SJCRH30 (cell line): ENCODE measurements at regions not wholly inside any gene's neighbourhood (a gene's known extent, or its start where the extent isn't known, plus 50 kb on each side); places are given as distances from the start of the nearest gene placed in this dataset.
A peak's percentile ranks its signal among the peaks of the same experiment; 100 is the strongest.

ENCODE experiments used
- DNase-seq, 2 experiments: peaks; one replicate each; pipeline ENCODE4 v3.0.0-alpha.2; 2015 to 2020
- H3K27ac ChIP-seq: fragments of 250-450 bp; sonication (Bioruptor Pico); 2 replicates; pipeline ENCODE4 v1.5.1; 2020; ENCODE audit warnings: mild to moderate bottlenecking, moderate library complexity
- H3K27me3 ChIP-seq: fragments of 250-450 bp; sonication (Bioruptor Pico); 2 replicates; pipeline ENCODE4 v1.5.1; 2020; ENCODE audit warnings: mild to moderate bottlenecking, moderate library complexity
- H3K36me3 ChIP-seq: fragments of 250-450 bp; sonication (Bioruptor Pico); 2 replicates; pipeline ENCODE4 v1.5.1; 2020; ENCODE audit warnings: mild to moderate bottlenecking, moderate library complexity
- H3K4me1 ChIP-seq: fragments of 250-450 bp; sonication (Bioruptor Pico); 2 replicates; pipeline ENCODE4 v1.5.1; 2020; ENCODE audit warnings: mild to moderate bottlenecking, moderate library complexity
- H3K4me3 ChIP-seq: fragments of 250-450 bp; sonication (Bioruptor Pico); 2 replicates; pipeline ENCODE4 v1.5.1; 2020; ENCODE audit warnings: mild to moderate bottlenecking, moderate library complexity
- H3K9me3 ChIP-seq: fragments of 250-450 bp; sonication (Bioruptor Pico); replicated peaks from 2 replicates; pipeline ENCODE4 v1.5.1; 2020; ENCODE audit warnings: mild to moderate bottlenecking, moderate library complexity

DNA sequence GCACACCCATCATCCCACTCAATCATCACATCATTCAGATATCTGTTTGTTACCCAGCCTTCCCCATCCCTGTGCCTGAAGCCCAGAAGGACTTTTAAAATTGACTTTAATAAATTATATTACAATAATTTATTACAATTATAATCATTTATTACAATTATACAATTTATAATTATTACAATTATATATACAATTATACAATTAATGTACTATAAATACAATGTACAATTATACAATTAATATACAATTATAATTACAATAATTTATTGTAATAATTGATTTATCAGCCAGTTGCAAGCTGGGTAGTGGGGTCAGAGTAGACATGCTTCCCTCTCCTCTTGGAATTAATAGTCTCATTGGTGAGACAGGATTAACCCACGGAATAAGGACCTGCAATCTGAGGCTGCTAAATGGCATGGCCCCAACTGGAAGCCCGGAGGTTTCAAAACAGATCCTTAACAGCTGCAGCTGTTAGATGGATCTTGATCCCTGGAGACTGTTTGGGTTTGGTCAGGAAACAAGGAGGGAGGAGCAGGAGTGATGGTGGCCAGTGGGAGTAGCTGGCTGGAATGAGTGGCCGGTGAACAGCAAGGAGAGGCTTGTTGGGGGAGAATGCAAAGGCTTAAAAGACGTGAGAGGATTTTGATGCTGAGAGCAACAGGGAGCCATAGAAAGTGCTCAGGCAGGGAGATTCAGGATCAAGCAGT lies 402.8 kb upstream of the PODXL start:
- Histone ChIP-seq H3K4me3 (no peak overlapping the region), H3K36me3 (no peaks in the 10 kb centered on the region), H3K4me1 (peaks cover 34% of the 10 kb centered on the region), H3K9me3 (peaks cover 8% of the 10 kb centered on the region; the same call in 1 of the 2 replicates), H3K27me3 (no peaks in the 10 kb centered on the region), H3K27ac (peak overlapping the region; percentile 9; the same call in 1 of the 2 replicates)
- DNase-seq, result peak; percentile 94 to 98

GRCh38 chr7:131957338-131958020 lies 401.1 kb upstream of the PODXL start:
- DNase-seq, result no peak
- Histone ChIP-seq H3K4me3 (no peak overlapping the region), H3K27me3 (no peaks in the 10 kb centered on the region)

DNA sequence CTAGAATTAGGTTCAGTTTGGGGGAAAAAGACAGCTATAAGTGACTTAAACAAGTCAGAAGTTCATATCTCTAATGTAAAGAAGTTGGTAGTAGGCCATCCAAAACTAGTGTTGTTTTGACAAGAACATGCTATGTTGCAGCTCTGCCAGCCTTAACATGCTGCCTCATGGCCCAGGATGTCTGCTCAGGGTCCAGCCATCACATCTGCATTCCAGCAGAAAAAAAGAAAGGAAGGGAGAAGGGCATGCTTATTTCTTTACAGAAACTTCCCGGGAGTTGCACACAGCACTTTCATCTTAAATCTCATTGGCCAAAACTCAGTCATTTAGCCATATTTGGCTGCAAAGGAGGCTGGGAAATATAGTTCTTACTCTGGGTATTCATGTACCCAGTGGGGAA lies 400.4 kb upstream of the PODXL start:
- no peak overlapping the region for H3K27ac ChIP-seq

More at GRCh38 chr7:131957338-131958020, 401.1 kb upstream of the PODXL start:
- Histone ChIP-seq H3K4me1 (peaks cover 34% of the 10 kb centered on the region), H3K9me3 (0 out of 2 replicates have a peak, but pooled peaks cover 3% of the 10 kb centered on the region), H3K36me3 (no peaks in the 10 kb centered on the region), H3K27ac (no peak overlapping the region)

GRCh38 chr7:131955679-131956078 lies 399.3 kb upstream of the PODXL start:
- H3K9me3 ChIP-seq, result 0 out of 2 replicates have a peak, but pooled peaks cover 3% of the 10 kb centered on the region
- peaks cover 25% of the 10 kb centered on the region for H3K4me1 ChIP-seq
- H3K27me3 ChIP-seq, result no peaks in the 10 kb centered on the region
- no peak for DNase-seq
- H3K36me3 ChIP-seq, result no peaks in the 10 kb centered on the region
- H3K27ac ChIP-seq, result no peak overlapping the region
- H3K4me3 ChIP-seq, result no peak overlapping the region

More for the DNA sequence above, 400.4 kb upstream of the PODXL start:
- Histone ChIP-seq H3K27me3 (no peaks in the 10 kb centered on the region), H3K4me3 (no peak overlapping the region), H3K9me3 (0 out of 2 replicates have a peak, but pooled peaks cover 3% of the 10 kb centered on the region), H3K4me1 (peaks cover 34% of the 10 kb centered on the region), H3K36me3 (no peaks in the 10 kb centered on the region)
- DNase-seq, result no peak

DNA sequence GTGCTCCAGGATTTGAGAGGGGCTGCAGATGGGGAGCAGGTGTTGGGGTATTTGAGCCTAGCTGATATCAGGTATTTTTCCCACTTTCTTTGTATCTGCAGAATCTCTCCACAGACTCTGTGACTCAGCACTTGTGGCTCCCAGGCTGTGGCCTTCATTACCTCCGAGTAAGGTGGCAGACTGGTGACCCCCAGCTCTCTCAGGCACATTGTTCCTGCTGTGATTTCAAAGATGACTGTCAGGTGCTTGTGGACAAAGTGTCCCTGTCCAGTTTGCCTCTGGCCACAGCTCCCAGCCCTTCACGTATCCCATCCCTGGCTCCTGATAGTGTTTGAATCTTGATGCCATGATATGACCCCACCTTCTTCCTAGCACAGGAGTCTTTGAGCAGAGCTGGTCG lies 396.8 kb upstream of the PODXL start:
- no peaks in the 10 kb centered on the region for H3K36me3 ChIP-seq
- peaks cover 7% of the 10 kb centered on the region for H3K4me1 ChIP-seq
- no peak overlapping the region for H3K4me3 ChIP-seq
- H3K9me3 ChIP-seq, result 0 out of 2 replicates have a peak, but pooled peaks cover 3% of the 10 kb centered on the region
- no peak overlapping the region for H3K27ac ChIP-seq
- no peak for DNase-seq
- no peaks in the 10 kb centered on the region for H3K27me3 ChIP-seq

DNA sequence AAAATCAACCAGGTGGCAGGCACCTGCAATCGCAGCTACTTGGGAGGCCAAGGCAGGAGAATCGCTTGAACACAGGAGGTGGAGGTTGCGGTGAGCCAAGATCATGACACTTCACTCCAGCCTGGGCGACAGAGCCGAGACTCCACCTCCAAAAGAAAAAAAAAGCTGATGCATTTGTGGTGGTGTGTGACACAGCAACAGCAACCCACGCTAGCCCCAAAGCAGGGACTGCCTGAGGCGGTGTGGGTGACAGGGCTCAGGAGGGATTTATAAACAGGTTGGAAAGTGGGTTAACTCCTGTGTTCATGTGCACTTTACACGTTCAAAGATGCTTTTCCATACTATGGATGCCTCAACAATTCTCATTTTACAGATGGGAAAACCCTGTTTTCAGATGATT lies 395.9 kb upstream of the PODXL start:
- DNase-seq, result no peak
- Histone ChIP-seq H3K4me3 (no peak overlapping the region), H3K27ac (no peak overlapping the region), H3K36me3 (no peaks in the 10 kb centered on the region), H3K27me3 (no peaks in the 10 kb centered on the region), H3K9me3 (0 out of 2 replicates have a peak, but pooled peaks cover 3% of the 10 kb centered on the region), H3K4me1 (0 out of 2 replicates have a peak, but pooled peaks cover under 1% of the 10 kb centered on the region)

DNA sequence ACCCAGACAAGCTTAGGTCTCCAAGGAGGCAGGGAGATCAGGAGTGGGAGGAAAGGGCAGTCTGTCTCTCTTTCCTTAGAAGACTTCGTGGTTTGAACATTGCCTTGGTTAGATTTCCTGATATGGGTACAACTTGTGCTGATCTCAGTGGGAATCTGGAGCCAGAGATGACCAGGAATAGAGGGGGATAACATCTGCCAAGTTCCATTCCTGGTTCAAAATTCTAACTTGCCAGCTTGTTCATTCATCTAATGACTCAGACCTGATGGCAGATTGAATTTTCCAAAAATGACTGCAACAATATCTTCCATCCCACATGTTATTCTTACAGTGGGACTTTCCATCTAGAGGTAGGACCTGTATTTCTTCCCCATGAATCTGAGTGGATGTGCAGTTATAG lies 394.3 kb upstream of the PODXL start:
- no peaks in the 10 kb centered on the region for H3K27me3 ChIP-seq
- DNase-seq, result no peak
- no peaks in the 10 kb centered on the region for H3K9me3 ChIP-seq
- no peak overlapping the region for H3K27ac ChIP-seq
- H3K36me3 ChIP-seq, result no peaks in the 10 kb centered on the region
- no peaks in the 10 kb centered on the region for H3K4me1 ChIP-seq
- no peak overlapping the region for H3K4me3 ChIP-seq

DNA sequence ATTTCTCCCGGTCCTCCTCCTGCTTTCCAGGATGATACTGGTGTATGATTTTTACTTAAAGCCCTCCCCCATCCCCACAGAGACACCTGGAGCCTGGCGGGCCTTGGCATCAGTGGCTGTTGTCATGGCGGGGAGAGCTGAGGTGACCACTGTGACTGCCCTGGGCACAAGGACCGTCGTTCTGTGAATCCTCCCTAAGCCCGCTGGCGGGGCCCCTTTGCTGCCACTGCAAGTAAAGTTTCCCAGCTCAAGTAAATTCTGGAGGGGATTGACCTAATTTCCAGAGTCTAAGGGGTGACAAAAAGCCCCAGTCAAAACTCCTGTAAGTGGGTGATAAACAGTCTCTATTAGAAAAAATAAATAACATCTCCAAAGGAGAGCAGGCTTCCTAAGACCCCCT lies 393.2 kb upstream of the PODXL start:
- Histone ChIP-seq H3K27ac (no peak overlapping the region), H3K9me3 (no peaks in the 10 kb centered on the region), H3K4me3 (no peak overlapping the region), H3K27me3 (no peaks in the 10 kb centered on the region), H3K4me1 (peaks cover 5% of the 10 kb centered on the region; the same call in 1 of the 2 replicates), H3K36me3 (no peaks in the 10 kb centered on the region)
- no peak for DNase-seq

DNA sequence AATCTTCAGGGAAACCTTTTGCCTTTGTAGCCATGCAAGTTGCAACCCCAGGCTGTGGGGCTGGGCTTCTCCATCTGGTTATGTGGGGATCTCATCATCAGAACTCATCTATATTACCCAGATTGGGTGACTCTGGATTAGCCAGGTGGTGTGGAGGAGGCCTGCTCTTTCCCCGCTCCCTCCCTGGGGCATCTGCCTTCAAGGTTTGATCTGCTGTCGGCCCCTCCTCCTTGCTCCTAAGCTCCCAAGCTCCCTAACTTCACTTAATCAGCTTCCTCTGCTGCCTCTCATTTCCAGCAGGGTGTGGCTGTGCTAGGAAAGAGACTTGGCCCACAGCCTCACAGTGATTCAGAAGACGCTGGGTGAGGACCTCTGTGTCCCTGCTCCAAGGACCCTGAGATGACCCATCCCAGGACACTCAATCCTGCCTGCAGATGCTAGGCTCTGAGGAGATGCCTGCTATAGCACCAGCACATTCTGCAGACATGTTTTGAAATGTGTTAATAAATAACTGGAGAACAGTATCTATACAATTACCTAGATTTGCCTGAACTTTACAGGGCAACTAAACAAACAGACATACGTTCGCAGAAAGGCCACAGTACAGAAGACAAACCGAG lies 392.1 kb upstream of the PODXL start:
- H3K9me3 ChIP-seq, result no peaks in the 10 kb centered on the region
- no peaks in the 10 kb centered on the region for H3K27me3 ChIP-seq
- H3K4me1 ChIP-seq, result peaks cover 10% of the 10 kb centered on the region
- H3K27ac ChIP-seq, result no peak overlapping the region
- H3K36me3 ChIP-seq, result no peaks in the 10 kb centered on the region
- no peak overlapping the region for H3K4me3 ChIP-seq
- peak in 1 of 2 experiments; percentile 49 for DNase-seq

DNA sequence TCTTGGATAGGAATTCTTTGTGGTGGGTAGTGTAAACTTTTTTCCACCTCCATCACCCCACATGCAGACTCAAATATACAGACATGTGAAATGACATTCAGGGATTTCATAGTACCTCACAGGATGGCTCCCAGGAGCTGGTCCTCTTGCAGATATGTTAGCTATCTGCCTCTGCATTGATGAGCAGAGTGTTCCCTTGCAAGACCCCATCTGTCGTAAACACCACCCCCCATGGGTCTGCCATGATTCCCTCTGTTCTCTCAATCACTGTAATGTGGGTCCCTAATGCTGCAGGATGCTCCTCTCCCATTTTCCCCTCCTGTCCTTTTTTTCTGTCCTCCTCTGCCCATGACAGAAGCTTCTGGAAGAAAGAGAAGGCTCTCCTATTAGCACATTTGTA lies 391.2 kb upstream of the PODXL start:
- peaks cover 12% of the 10 kb centered on the region for H3K4me1 ChIP-seq
- H3K27ac ChIP-seq, result no peak overlapping the region
- no peaks in the 10 kb centered on the region for H3K36me3 ChIP-seq
- DNase-seq, result no peak
- H3K27me3 ChIP-seq, result no peaks in the 10 kb centered on the region
- no peak overlapping the region for H3K4me3 ChIP-seq
- no peaks in the 10 kb centered on the region for H3K9me3 ChIP-seq

DNA sequence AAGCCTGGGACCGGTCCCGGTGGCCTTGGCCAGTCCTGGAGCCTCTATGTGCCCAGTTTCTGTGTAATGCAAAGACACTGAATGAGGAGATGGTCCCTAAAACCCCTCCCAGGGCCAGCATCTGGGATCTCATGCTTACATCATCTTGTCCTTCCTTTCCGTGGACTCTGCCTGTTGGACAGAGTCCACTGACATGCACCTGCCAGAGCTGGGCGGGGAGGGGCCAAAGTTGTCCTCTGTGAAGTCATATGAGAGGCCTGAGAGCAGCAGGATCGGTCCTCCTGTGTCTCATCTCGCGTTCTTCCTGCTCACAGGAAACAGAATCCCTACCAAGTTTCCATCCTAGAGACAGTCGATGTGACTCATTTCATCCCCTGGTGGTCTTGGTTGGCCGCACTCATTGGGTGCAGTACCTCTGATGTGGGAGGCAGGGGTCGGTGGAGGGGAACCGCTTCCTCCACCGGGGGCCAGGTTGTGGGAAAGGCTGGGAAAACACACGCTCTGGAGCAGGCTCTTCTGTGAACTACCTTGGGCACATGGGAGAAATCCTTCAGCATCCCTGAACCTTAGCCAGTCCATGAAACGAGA lies 389.6 kb upstream of the PODXL start:
- Histone ChIP-seq H3K9me3 (0 out of 2 replicates have a peak, but pooled peaks cover 4% of the 10 kb centered on the region), H3K4me3 (no peak overlapping the region), H3K36me3 (no peaks in the 10 kb centered on the region), H3K27me3 (no peaks in the 10 kb centered on the region), H3K27ac (no peak overlapping the region), H3K4me1 (peaks cover 12% of the 10 kb centered on the region)
- no peak for DNase-seq

DNA sequence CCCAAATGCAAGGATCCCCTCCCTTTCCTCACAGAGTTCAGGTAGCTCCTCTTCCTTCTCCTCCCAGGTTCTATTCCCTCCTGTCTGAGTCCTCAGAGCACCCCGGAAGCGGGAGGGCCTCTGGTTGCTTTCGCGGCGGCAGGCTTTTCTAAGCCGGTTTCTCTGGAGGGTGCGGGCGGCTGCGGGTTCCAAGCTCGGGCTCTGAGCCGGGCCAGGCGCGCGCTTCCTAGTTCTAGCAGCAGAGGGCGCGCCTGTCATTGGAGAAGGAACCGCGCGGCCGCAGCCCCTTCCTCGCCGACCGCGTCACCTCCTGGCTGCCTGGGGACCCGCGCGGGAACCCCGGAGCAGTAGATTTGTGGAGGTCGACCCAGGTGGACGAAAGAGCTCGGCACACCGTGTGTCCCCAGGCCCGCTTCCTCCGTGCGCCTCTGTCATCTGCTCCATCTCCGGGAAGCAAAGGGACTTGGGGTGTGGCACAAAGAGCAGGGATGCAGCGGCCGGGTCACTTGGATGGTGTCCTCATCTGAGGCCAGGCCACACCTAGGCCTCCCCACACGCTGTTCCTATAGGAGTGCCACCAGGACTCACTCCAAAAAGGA lies 389.0 kb upstream of the PODXL start:
- Histone ChIP-seq H3K27ac (peak overlapping the region; percentile 13; the same call in 1 of the 2 replicates), H3K27me3 (no peaks in the 10 kb centered on the region), H3K9me3 (0 out of 2 replicates have a peak, but pooled peaks cover 4% of the 10 kb centered on the region), H3K4me1 (peaks cover 12% of the 10 kb centered on the region), H3K4me3 (0 out of 2 replicates have a peak overlapping the region, but pooled peaks have one; percentile 14), H3K36me3 (no peaks in the 10 kb centered on the region)
- DNase-seq, result peak; percentile 73 to 87

- no peak overlapping the region for H3K27ac ChIP-seq
- DNase-seq, result no peak
These were observed 388.2 kb upstream of the PODXL start for GRCh38 chr7:131944556-131945069.

DNA sequence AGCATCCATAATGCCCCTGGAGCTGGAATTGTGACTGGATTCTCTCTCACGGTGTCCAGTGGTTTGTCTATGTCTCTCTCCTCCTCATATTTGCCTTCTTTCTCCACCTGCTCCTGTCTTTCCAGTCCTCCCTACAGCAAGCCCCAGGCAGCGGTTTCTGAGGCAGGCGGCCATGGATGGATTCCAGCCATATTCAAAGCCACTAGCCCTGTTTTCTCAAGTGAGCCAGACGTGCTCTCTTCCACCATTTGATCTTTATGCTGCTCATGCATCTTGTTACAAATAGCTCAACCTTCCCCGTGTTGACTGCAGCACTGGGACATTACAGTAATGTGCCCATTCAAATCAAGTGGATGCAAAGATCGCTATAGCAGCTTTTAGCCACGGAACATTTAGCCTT lies 387.2 kb upstream of the PODXL start:
- no peaks in the 10 kb centered on the region for H3K36me3 ChIP-seq
- peak; percentile 73 to 89 for DNase-seq
- no peak overlapping the region for H3K27ac ChIP-seq
- 0 out of 2 replicates have a peak, but pooled peaks cover 4% of the 10 kb centered on the region for H3K9me3 ChIP-seq
- no peaks in the 10 kb centered on the region for H3K27me3 ChIP-seq
- H3K4me3 ChIP-seq, result no peak overlapping the region
- peaks cover 12% of the 10 kb centered on the region for H3K4me1 ChIP-seq

More at GRCh38 chr7:131944556-131945069, 388.2 kb upstream of the PODXL start:
- Histone ChIP-seq H3K4me3 (no peak overlapping the region), H3K27me3 (no peaks in the 10 kb centered on the region), H3K36me3 (no peaks in the 10 kb centered on the region), H3K4me1 (peaks cover 12% of the 10 kb centered on the region), H3K9me3 (0 out of 2 replicates have a peak, but pooled peaks cover 4% of the 10 kb centered on the region)
